ENCODE measurements at regions not wholly inside any gene's neighbourhood (a gene's known extent, or its start where the extent isn't known, plus 50 kb on each side); places are given as distances from the start of the nearest gene placed in this dataset.

GRCh38 chr13:50238922-50239321 lies 223.7 kb downstream of the KCNRG start:
- TF ChIP-seq CTCF (IDR thresholded peaks at IDR 0.05) (no peak), POLR2AphosphoS5 (IDR thresholded peaks at IDR 0.05) (no peak)
